ENCODE measurements at regions not wholly inside any gene's neighbourhood (a gene's known extent, or its start where the extent isn't known, plus 50 kb on each side); places are given as distances from the start of the nearest gene placed in this dataset.

GRCh38 chr3:110685630-110686029, 386.0 kb upstream of the NECTIN3 start:
- H3K4me3 ChIP-seq (replicated peaks; ENCODE audit: insufficient read depth, low read length): no peak overlapping the region
- H3K27ac ChIP-seq (replicated peaks): no peak overlapping the region
- no peak for DNase-seq (ENCODE audit: low read depth in 1 of 2, low spot score in 1 of 2)
- H3K27me3 ChIP-seq (ENCODE audit: insufficient read depth, poor library complexity, severe bottlenecking): no peaks in the 10 kb centered on the region
- no peak for TF ChIP-seq SPI1 (IDR thresholded peaks at IDR 0.05; ENCODE audit: borderline replicate concordance, low read depth)
- TF ChIP-seq, protein P1, sequence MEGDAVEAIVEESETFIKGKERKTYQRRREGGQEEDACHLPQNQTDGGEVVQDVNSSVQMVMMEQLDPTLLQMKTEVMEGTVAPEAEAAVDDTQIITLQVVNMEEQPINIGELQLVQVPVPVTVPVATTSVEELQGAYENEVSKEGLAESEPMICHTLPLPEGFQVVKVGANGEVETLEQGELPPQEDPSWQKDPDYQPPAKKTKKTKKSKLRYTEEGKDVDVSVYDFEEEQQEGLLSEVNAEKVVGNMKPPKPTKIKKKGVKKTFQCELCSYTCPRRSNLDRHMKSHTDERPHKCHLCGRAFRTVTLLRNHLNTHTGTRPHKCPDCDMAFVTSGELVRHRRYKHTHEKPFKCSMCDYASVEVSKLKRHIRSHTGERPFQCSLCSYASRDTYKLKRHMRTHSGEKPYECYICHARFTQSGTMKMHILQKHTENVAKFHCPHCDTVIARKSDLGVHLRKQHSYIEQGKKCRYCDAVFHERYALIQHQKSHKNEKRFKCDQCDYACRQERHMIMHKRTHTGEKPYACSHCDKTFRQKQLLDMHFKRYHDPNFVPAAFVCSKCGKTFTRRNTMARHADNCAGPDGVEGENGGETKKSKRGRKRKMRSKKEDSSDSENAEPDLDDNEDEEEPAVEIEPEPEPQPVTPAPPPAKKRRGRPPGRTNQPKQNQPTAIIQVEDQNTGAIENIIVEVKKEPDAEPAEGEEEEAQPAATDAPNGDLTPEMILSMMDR (IDR thresholded peaks at IDR 0.05; ENCODE audit: insufficient read depth, low read length): no peak
- TF ChIP-seq GABPA (IDR thresholded peaks at IDR 0.05; ENCODE audit: low read depth): no peak
- TF ChIP-seq POLR2AphosphoS5 (IDR thresholded peaks at IDR 0.05; ENCODE audit: low read depth): no peak
- TF ChIP-seq REST (IDR thresholded peaks at IDR 0.05; ENCODE audit: insufficient replicate concordance, low read depth): no peak

DNA sequence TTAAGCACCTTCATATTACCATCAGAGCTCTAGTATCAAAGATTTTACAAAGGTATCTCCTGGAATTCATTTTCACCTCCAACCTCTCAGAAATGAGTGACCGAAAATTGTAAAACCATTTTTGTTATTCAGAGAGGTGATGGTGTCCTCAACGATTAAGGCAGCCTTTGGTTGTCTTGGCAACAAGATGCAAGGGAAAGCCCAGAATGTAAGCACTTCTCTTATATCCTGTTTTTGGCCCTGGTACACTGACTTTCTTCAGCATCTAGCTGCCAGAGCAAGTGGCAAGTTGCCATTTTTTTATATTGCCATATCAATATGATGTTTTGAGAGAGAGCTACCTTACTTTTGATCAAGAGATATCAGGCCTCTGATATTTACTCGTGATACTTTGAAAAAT, 384.9 kb upstream of the NECTIN3 start:
- no peak overlapping the region for H3K4me3 ChIP-seq (replicated peaks; ENCODE audit: insufficient read depth, low read length)
- TF ChIP-seq, protein P1 (IDR thresholded peaks at IDR 0.05; ENCODE audit: insufficient read depth, low read length): no peak
- TF ChIP-seq SPI1 (IDR thresholded peaks at IDR 0.05; ENCODE audit: borderline replicate concordance, low read depth) (no peak), REST (IDR thresholded peaks at IDR 0.05; ENCODE audit: insufficient replicate concordance, low read depth) (no peak), POLR2AphosphoS5 (IDR thresholded peaks at IDR 0.05; ENCODE audit: low read depth) (no peak), GABPA (IDR thresholded peaks at IDR 0.05; ENCODE audit: low read depth) (no peak)
- H3K27me3 ChIP-seq (ENCODE audit: insufficient read depth, poor library complexity, severe bottlenecking): no peaks in the 10 kb centered on the region
- no peak overlapping the region for H3K27ac ChIP-seq (replicated peaks)
- no peak for DNase-seq (ENCODE audit: low read depth in 1 of 2, low spot score in 1 of 2)

DNA sequence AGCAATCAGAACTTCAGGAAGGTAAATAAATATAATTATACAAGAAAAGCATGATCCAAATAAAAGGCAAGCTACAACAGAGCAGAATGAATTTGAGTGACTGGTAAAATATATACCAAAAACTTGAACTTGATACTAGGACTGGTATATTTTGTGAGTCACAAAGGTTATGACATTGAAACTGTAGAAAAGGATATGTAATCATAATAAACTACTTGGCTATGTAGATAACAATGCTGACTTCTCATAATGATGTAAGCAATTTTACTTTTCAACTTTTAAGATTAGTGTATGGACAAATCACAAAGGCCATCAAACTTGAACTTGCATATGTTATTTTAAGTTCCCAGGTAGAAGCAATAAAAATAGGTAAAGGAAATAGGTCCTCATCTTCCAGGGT, 384.5 kb upstream of the NECTIN3 start:
- H3K27ac ChIP-seq (replicated peaks): no peak overlapping the region
- TF ChIP-seq, protein P1 (IDR thresholded peaks at IDR 0.05; ENCODE audit: insufficient read depth, low read length): no peak
- no peak for TF ChIP-seq REST (IDR thresholded peaks at IDR 0.05; ENCODE audit: insufficient replicate concordance, low read depth)
- TF ChIP-seq SPI1 (IDR thresholded peaks at IDR 0.05; ENCODE audit: borderline replicate concordance, low read depth): no peak
- no peak for TF ChIP-seq POLR2AphosphoS5 (IDR thresholded peaks at IDR 0.05; ENCODE audit: low read depth)
- TF ChIP-seq GABPA (IDR thresholded peaks at IDR 0.05; ENCODE audit: low read depth): no peak

More for the DNA sequence above, 384.5 kb upstream of the NECTIN3 start:
- no peak overlapping the region for H3K4me3 ChIP-seq (replicated peaks; ENCODE audit: insufficient read depth, low read length)
- H3K27me3 ChIP-seq (ENCODE audit: insufficient read depth, poor library complexity, severe bottlenecking): no peaks in the 10 kb centered on the region
- no peak for DNase-seq (ENCODE audit: low read depth in 1 of 2, low spot score in 1 of 2)
